SK-N-SH (cell line): ENCODE measurements at regions not wholly inside any gene's neighbourhood (a gene's known extent, or its start where the extent isn't known, plus 50 kb on each side); places are given as distances from the start of the nearest gene placed in this dataset.
A peak's percentile ranks its signal among the peaks of the same experiment; 100 is the strongest.

Experiments
- CTCF ChIP-seq: fragments of 200-600 bp; sonication (generic); IDR thresholded peaks from 2 replicates; pipeline ENCODE4 v1.6.1; 2017; ENCODE audit warnings: antibody characterized with exemption, mild to moderate bottlenecking, moderate library complexity
- EP300 ChIP-seq, 2 experiments: IDR thresholded peaks; 2 replicates each; pipeline versions ENCODE4 v1.4.0 to v1.6.1; 2012; ENCODE audit warnings: borderline replicate concordance in 1 of 2, low read depth in 1 of 2, low read length in 1 of 2
- MXI1 ChIP-seq: IDR thresholded peaks from 2 replicates; pipeline ENCODE4 v1.6.1; 2012; ENCODE audit warnings: mild to moderate bottlenecking, low read depth, low read length, improper control_type of control experiment
- TAF1 ChIP-seq: IDR thresholded peaks from 2 replicates; pipeline ENCODE4 v1.6.1; 2012; ENCODE audit warnings: low read depth, mild to moderate bottlenecking, low read length, moderate library complexity, borderline replicate concordance
- TF ChIP-seq, protein P1 (sequence below): IDR thresholded peaks from 2 replicates; pipeline ENCODE4 v1.4.0; 2012; ENCODE audit warnings: low read depth, borderline replicate concordance

GRCh38 chr1:55696181-55696754, 481.1 kb upstream of the USP24 start:
- TF ChIP-seq CTCF (no peak), MXI1 (no peak), EP300 (IDR thresholded peaks at IDR 0.05; ENCODE audit: borderline replicate concordance in 1 of 2, low read depth in 1 of 2, low read length in 1 of 2) (0 out of 4 replicates have a peak, but pooled peaks of 1 of the 2 experiments have one; percentile 25), TAF1 (no peak)
- TF ChIP-seq, protein P1, sequence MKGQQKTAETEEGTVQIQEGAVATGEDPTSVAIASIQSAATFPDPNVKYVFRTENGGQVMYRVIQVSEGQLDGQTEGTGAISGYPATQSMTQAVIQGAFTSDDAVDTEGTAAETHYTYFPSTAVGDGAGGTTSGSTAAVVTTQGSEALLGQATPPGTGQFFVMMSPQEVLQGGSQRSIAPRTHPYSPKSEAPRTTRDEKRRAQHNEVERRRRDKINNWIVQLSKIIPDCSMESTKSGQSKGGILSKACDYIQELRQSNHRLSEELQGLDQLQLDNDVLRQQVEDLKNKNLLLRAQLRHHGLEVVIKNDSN: no peak
